GM12878 (cell line): ENCODE measurements at regions not wholly inside any gene's neighbourhood (a gene's known extent, or its start where the extent isn't known, plus 50 kb on each side); places are given as distances from the start of the nearest gene placed in this dataset.

Experiments
- ATAC-seq: fragments of 200-7000 bp; cut with Tn5 transposase; 3 replicates; pipeline ENCODE4 v1.9.1; 2020; ENCODE audit warnings: mild to moderate bottlenecking, moderate library complexity
- BruUV-seq: library from RNA; stranded (reverse); fragments of 400-500 nt; replicated peaks from 2 replicates; lab custom pipeline; 2021; lab: Mats Ljungman, UMichigan
- CTCF ChIA-PET: fragments of 300-600 bp; sonication (Branson Sonifier 250); formaldehyde crosslinking; extraction: SDS; loops from one replicate; lab custom pipeline; 2021; ENCODE audit warnings: inconsistent platforms; lab: Yijun Ruan, JAX
- POLR2A ChIA-PET: fragments of 350-600 bp; formaldehyde crosslinking; extraction: SDS; loops from one replicate; lab custom pipeline; 2021; ENCODE audit warnings: inconsistent platforms; lab: Charles Lee
- RAD21 ChIA-PET: fragments of 300-600 bp; sonication (Branson Sonifier 250); formaldehyde crosslinking; loops from one replicate; lab custom pipeline; 2023; ENCODE audit warnings: antibody characterized with exemption; ENCODE audit not compliant: unreplicated experiment; lab: Charles Lee
- SMC1A ChIA-PET: fragments of 300-600 bp; sonication (Branson Sonifier 250); formaldehyde crosslinking; loops from one replicate; lab custom pipeline; 2023; ENCODE audit not compliant: unreplicated experiment, uncharacterized antibody; lab: Charles Lee
- DNase-seq: peaks from one replicate; pipeline ENCODE4 v3.0.0-alpha.2; 2011; ENCODE audit warnings: low read depth, low spot score
- FAIRE-seq: peaks from 3 replicates; lab custom pipeline; 2011; peaks lifted over from hg19 to GRCh38; lab: Jason Lieb, UNC
- H2AFZ ChIP-seq: 2 replicates; pipeline ENCODE4 v1.6.0; 2011; ENCODE audit warnings: low read depth, low read length, control low read depth; ENCODE audit not compliant: control insufficient read depth
- H3K27ac ChIP-seq: 2 replicates; pipeline ENCODE4 v1.5.1; 2011; ENCODE audit warnings: control low read depth; ENCODE audit not compliant: control insufficient read depth, insufficient read depth
- H3K27me3 ChIP-seq, 2 experiments: replicated peaks in 1 of 2; 2 replicates each; pipeline versions ENCODE4 v1.6.0 to v1.6.1; 2011; ENCODE audit warnings: low read length in 1 of 2; ENCODE audit not compliant: control insufficient read depth in 2 of 2, insufficient read depth in 2 of 2
- H3K36me3 ChIP-seq, 2 experiments: 2 replicates each; pipeline ENCODE4 v1.5.1; 2011; ENCODE audit warnings: low read length in 1 of 2; ENCODE audit not compliant: control insufficient read depth in 2 of 2, insufficient read depth in 2 of 2
- H3K4me1 ChIP-seq: 2 replicates; pipeline ENCODE4 v1.6.1; 2011; ENCODE audit warnings: mild to moderate bottlenecking, low read length, moderate library complexity, mixed read lengths; ENCODE audit not compliant: control insufficient read depth, insufficient read depth
- H3K4me2 ChIP-seq: 2 replicates; pipeline ENCODE4 v1.6.0; 2011; ENCODE audit warnings: control low read depth; ENCODE audit not compliant: control insufficient read depth, insufficient read depth
- H3K4me3 ChIP-seq: fragments of 200-600 bp; sonication (generic); 2 replicates; pipeline ENCODE4 v1.5.1; 2016
- H3K79me2 ChIP-seq: 2 replicates; pipeline ENCODE4 v1.6.0; 2011; ENCODE audit warnings: low read length; ENCODE audit not compliant: control insufficient read depth, insufficient read depth
- H3K9ac ChIP-seq: 2 replicates; pipeline ENCODE4 v1.8.0; 2011; ENCODE audit warnings: low read length, control low read depth, mixed read lengths; ENCODE audit not compliant: control insufficient read depth, insufficient read depth
- H3K9me3 ChIP-seq: replicated peaks from 3 replicates; pipeline ENCODE4 v1.5.1; 2011; ENCODE audit warnings: mild to moderate bottlenecking, low read length; ENCODE audit not compliant: control insufficient read depth, insufficient read depth
- H4K20me1 ChIP-seq: 2 replicates; pipeline ENCODE4 v1.6.0; 2011; ENCODE audit not compliant: control insufficient read depth, insufficient read depth
- ETV6 ChIP-seq, 2 experiments: fragments of 450-650 bp in 1 of 2; IDR thresholded peaks in 1 of 2; conservative IDR thresholded peaks in 1 of 2; 2 replicates each; pipeline ENCODE4 v1.6.1; 2014; ENCODE audit warnings: antibody characterized with exemption in 1 of 2, borderline replicate concordance in 1 of 2, low read depth in 1 of 2, mild to moderate bottlenecking in 1 of 2, moderate library complexity in 1 of 2
- EZH2 ChIP-seq: IDR thresholded peaks from 2 replicates; pipeline ENCODE4 v1.6.1; 2012; ENCODE audit warnings: low read depth, mild to moderate bottlenecking, control low read depth, inconsistent platforms, low read length, borderline replicate concordance; ENCODE audit not compliant: control insufficient read depth
- FOS ChIP-seq: IDR thresholded peaks from 3 replicates; pipeline ENCODE4 v1.6.1; 2011; ENCODE audit warnings: borderline replicate concordance; ENCODE audit not compliant: insufficient read length; ENCODE audit errors: extremely low read depth
- IKZF2 ChIP-seq, 2 experiments: fragments of 450-650 bp; IDR thresholded peaks; 2 replicates each; pipeline ENCODE4 v1.6.1; 2017; ENCODE audit warnings: mild to moderate bottlenecking in 2 of 2, moderate library complexity in 2 of 2
- NRF1 ChIP-seq: conservative IDR thresholded peaks from 2 replicates; pipeline ENCODE4 v1.6.1; 2011; ENCODE audit warnings: mild to moderate bottlenecking, low read depth, low read length, improper control_type of control experiment
- RB1 ChIP-seq: fragments of 450-650 bp; formaldehyde crosslinking; IDR thresholded peaks from 2 replicates; pipeline ENCODE4 v1.6.1; 2017; ENCODE audit warnings: mild to moderate bottlenecking, borderline replicate concordance
- TBL1XR1 ChIP-seq: IDR thresholded peaks from 2 replicates; pipeline ENCODE4 v1.6.1; 2012; ENCODE audit warnings: low read depth, low read length, improper control_type of control experiment
- WGBS: methylation state at CpG from one replicate; pipeline ENCODE4 v1.1.6; 2016; ENCODE audit warnings: low lambda C conversion rate; ENCODE audit not compliant: insufficient replicate concordance, insufficient coverage; ENCODE audit errors: missing lambda C conversion rate; 5-methylcytosine and 5-hydroxymethylcytosine counted together
- in situ Hi-C: fragments of 300-500 bp; cut with MboI; formaldehyde crosslinking; loops from 9 replicates; pipeline ENCODE4 v1.14.3; 2018; ENCODE audit warnings: mixed read lengths
- intact Hi-C: fragments of 100-400 bp; cut with micrococcal nuclease; formaldehyde crosslinking; loops from one replicate; pipeline ENCODE4 v1.14.2; 2022; ENCODE audit not compliant: unreplicated experiment
- TF ChIP-seq, protein P1 (sequence below): IDR thresholded peaks from 2 replicates; pipeline ENCODE4 v1.6.1; 2012; ENCODE audit warnings: low read length, inconsistent platforms
- TF ChIP-seq, protein P2 (sequence below): fragments of 450-650 bp; IDR thresholded peaks from 2 replicates; pipeline ENCODE4 v1.6.1; 2017; ENCODE audit warnings: low read depth, mild to moderate bottlenecking, moderate library complexity
- TF ChIP-seq, protein P3 (sequence below): fragments of 450-650 bp; IDR thresholded peaks from 2 replicates; pipeline ENCODE4 v1.6.1; 2014; ENCODE audit warnings: mild to moderate bottlenecking
- TF ChIP-seq, protein P4 (sequence below): fragments of 450-650 bp; IDR thresholded peaks from 2 replicates; pipeline ENCODE4 v1.6.1; 2017; ENCODE audit warnings: borderline replicate concordance

DNA sequence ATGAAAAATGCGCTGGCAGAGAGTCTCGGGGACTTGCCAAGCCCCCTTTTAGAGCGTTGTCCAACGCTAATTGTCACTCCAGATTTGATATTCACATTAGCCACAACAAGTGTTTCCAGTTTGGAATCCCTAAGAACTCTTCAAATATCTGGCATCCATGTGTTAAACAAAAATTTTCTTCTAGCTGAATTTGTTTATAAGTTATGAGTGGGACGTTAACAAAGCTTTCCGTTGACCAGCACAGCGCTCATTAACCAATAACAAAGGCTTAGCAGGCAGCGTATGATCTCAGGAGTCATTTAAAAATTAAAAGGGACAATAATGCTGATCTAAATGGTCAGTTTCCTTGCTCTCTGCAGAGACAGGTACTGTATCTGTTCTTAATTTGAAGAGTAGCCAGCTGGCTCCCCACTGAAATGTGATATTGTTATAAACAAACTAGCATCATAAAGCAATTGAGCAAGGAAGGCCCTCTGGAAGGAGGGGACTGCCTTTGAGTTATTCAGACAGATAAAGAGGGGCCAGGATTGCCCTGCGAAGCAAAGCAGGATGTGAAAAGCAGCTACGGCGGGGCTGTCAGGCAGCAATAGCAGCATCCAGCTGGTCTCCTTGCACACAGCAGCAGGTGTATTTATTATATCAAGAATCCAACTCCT is 337.2 kb upstream of the SALL3 start:
- no peak for ATAC-seq
- Histone ChIP-seq H4K20me1 (no peaks in the 10 kb centered on the region), H3K9me3 (no peaks in the 10 kb centered on the region; the same call in 2 of the 3 replicates), H3K4me1 (no peaks in the 10 kb centered on the region), H3K79me2 (no peaks in the 10 kb centered on the region), H3K9ac (no peak overlapping the region), H3K4me2 (no peak overlapping the region), H2AFZ (no peak overlapping the region), H3K27ac (no peak overlapping the region), H3K4me3 (no peak overlapping the region), H3K36me3 (no peaks in the 10 kb centered on the region)
- no peak for DNase-seq
- SMC1A ChIA-PET = no interaction called here
- in situ Hi-C loops = loop anchor here (10.0 kb wide), 1 partner anchor 58 kb away; no protein-coding TSS in a partner anchor
- BruUV-seq = no TSS peak
- RAD21 ChIA-PET = no interaction called here
- intact Hi-C loops = no loop called here
- no peak for FAIRE-seq
- CTCF ChIA-PET = no interaction called here
- 16% methylated on average over 11 of the region's 11 CpGs for WGBS
- TF ChIP-seq RB1 (no peak), NRF1 (no peak), FOS (no peak), ETV6 (conservative IDR thresholded peaks at IDR 0.05 in 1 of 2, IDR thresholded peaks at IDR 0.05 in 1 of 2; ENCODE audit: borderline replicate concordance in 1 of 2, low read depth in 1 of 2) (no peak), TBL1XR1 (no peak), EZH2 (no peak), IKZF2 (IDR thresholded peaks at IDR 0.05) (no peak)
- TF ChIP-seq, protein P1, sequence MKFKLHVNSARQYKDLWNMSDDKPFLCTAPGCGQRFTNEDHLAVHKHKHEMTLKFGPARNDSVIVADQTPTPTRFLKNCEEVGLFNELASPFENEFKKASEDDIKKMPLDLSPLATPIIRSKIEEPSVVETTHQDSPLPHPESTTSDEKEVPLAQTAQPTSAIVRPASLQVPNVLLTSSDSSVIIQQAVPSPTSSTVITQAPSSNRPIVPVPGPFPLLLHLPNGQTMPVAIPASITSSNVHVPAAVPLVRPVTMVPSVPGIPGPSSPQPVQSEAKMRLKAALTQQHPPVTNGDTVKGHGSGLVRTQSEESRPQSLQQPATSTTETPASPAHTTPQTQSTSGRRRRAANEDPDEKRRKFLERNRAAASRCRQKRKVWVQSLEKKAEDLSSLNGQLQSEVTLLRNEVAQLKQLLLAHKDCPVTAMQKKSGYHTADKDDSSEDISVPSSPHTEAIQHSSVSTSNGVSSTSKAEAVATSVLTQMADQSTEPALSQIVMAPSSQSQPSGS = no peak
- TF ChIP-seq, protein P2, sequence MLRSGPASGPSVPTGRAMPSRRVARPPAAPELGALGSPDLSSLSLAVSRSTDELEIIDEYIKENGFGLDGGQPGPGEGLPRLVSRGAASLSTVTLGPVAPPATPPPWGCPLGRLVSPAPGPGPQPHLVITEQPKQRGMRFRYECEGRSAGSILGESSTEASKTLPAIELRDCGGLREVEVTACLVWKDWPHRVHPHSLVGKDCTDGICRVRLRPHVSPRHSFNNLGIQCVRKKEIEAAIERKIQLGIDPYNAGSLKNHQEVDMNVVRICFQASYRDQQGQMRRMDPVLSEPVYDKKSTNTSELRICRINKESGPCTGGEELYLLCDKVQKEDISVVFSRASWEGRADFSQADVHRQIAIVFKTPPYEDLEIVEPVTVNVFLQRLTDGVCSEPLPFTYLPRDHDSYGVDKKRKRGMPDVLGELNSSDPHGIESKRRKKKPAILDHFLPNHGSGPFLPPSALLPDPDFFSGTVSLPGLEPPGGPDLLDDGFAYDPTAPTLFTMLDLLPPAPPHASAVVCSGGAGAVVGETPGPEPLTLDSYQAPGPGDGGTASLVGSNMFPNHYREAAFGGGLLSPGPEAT = no peak
- TF ChIP-seq, protein P3, sequence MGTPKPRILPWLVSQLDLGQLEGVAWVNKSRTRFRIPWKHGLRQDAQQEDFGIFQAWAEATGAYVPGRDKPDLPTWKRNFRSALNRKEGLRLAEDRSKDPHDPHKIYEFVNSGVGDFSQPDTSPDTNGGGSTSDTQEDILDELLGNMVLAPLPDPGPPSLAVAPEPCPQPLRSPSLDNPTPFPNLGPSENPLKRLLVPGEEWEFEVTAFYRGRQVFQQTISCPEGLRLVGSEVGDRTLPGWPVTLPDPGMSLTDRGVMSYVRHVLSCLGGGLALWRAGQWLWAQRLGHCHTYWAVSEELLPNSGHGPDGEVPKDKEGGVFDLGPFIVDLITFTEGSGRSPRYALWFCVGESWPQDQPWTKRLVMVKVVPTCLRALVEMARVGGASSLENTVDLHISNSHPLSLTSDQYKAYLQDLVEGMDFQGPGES = no peak
- TF ChIP-seq, protein P4, sequence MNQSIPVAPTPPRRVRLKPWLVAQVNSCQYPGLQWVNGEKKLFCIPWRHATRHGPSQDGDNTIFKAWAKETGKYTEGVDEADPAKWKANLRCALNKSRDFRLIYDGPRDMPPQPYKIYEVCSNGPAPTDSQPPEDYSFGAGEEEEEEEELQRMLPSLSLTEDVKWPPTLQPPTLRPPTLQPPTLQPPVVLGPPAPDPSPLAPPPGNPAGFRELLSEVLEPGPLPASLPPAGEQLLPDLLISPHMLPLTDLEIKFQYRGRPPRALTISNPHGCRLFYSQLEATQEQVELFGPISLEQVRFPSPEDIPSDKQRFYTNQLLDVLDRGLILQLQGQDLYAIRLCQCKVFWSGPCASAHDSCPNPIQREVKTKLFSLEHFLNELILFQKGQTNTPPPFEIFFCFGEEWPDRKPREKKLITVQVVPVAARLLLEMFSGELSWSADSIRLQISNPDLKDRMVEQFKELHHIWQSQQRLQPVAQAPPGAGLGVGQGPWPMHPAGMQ = no peak
- TF ChIP-seq, all 136 proteins: peak for 0
- no peaks in the 10 kb centered on the region for H3K27me3 ChIP-seq
- POLR2A ChIA-PET = no interaction called here
